OCI-LY1 (cell line): ENCODE measurements at regions not wholly inside any gene's neighbourhood (a gene's known extent, or its start where the extent isn't known, plus 50 kb on each side); places are given as distances from the start of the nearest gene placed in this dataset.

ENCODE experiments used
- H2AFZ ChIP-seq: fragments of 200-600 bp; sonication (generic), shearing (Covaris generic); 2 replicates; pipeline ENCODE4 v1.6.0; 2014; ENCODE audit warnings: antibody characterized with exemption, mild to moderate bottlenecking, low read length
- H3F3A ChIP-seq: fragments of 200-600 bp; sonication (generic), shearing (Covaris generic); 2 replicates; pipeline ENCODE4 v1.6.0; 2014; ENCODE audit warnings: mild to moderate bottlenecking, antibody characterized with exemption, low read length, moderate library complexity; ENCODE audit not compliant: insufficient read depth
- H3K27ac ChIP-seq: fragments of 200-600 bp; sonication (generic); 2 replicates; pipeline ENCODE4 v1.5.1; 2014; ENCODE audit warnings: low read length, mixed run types, mild to moderate bottlenecking, low read depth; ENCODE audit not compliant: poor library complexity, severe bottlenecking
- H3K27me3 ChIP-seq: fragments of 200-600 bp; sonication (generic); 2 replicates; pipeline ENCODE4 v1.6.0; 2014; ENCODE audit warnings: antibody characterized with exemption, mild to moderate bottlenecking, low read length, moderate library complexity; ENCODE audit not compliant: insufficient read depth
- H3K36me3 ChIP-seq: fragments of 200-600 bp; sonication (generic); 2 replicates; pipeline ENCODE4 v1.6.1; 2014; ENCODE audit warnings: mild to moderate bottlenecking, antibody characterized with exemption, low read length, moderate library complexity, mixed read lengths; ENCODE audit not compliant: insufficient read depth
- H3K4me1 ChIP-seq: fragments of 200-600 bp; sonication (generic); 2 replicates; pipeline ENCODE4 v1.5.1; 2014; ENCODE audit warnings: mild to moderate bottlenecking, low read length, moderate library complexity; ENCODE audit not compliant: insufficient read depth, severe bottlenecking
- H3K4me2 ChIP-seq: fragments of 200-600 bp; sonication (generic), shearing (Covaris generic); 2 replicates; pipeline ENCODE4 v1.6.1; 2014; ENCODE audit warnings: low read length
- H3K4me3 ChIP-seq: fragments of 200-600 bp; sonication (generic); 2 replicates; pipeline ENCODE4 v1.5.1; 2014; ENCODE audit warnings: low read length, low read depth, mild to moderate bottlenecking, mixed read lengths; ENCODE audit not compliant: poor library complexity, severe bottlenecking
- H3K79me2 ChIP-seq: fragments of 200-600 bp; shearing (Covaris generic); 2 replicates; pipeline ENCODE4 v1.6.1; 2016; ENCODE audit warnings: mixed run types, low read length, mixed read lengths; ENCODE audit not compliant: insufficient read depth
- H3K9ac ChIP-seq: fragments of 200-600 bp; sonication (generic), shearing (Covaris generic); 2 replicates; pipeline ENCODE4 v1.6.1; 2014; ENCODE audit warnings: mild to moderate bottlenecking, low read length, mixed read lengths
- H3K9me2 ChIP-seq: fragments of 200-600 bp; sonication (generic), shearing (Covaris generic); 2 replicates; pipeline ENCODE4 v1.6.1; 2014; ENCODE audit warnings: low read depth, mild to moderate bottlenecking, low read length, mixed read lengths
- H3K9me3 ChIP-seq: fragments of 200-600 bp; shearing (Covaris generic); 2 replicates; pipeline ENCODE4 v1.6.1; 2014; ENCODE audit warnings: low read length, mixed read lengths
- H4K20me1 ChIP-seq: fragments of 200-600 bp; sonication (generic), shearing (Covaris generic); 2 replicates; pipeline ENCODE4 v1.6.0; 2016; ENCODE audit warnings: mild to moderate bottlenecking, low read length; ENCODE audit not compliant: insufficient read depth
- CTCF ChIP-seq: fragments of 200-600 bp; sonication (generic), shearing (Covaris generic); IDR thresholded peaks from 2 replicates; pipeline ENCODE4 v1.5.1; 2017; ENCODE audit warnings: mild to moderate bottlenecking, antibody characterized with exemption, low read length, moderate library complexity, mixed read lengths
- EZH2 ChIP-seq: fragments of 200-600 bp; sonication (generic), shearing (Covaris generic); IDR thresholded peaks from 2 replicates; pipeline ENCODE4 v1.8.0; 2017; ENCODE audit warnings: borderline replicate concordance, mixed run types, mild to moderate bottlenecking, antibody characterized with exemption, low read length, moderate library complexity, mixed read lengths

- Histone ChIP-seq H3K9me2 (no peaks in the 10 kb centered on the region), H3K27ac (no peak overlapping the region), H3F3A (no peaks in the 10 kb centered on the region), H3K4me1 (no peaks in the 10 kb centered on the region), H4K20me1 (no peaks in the 10 kb centered on the region), H2AFZ (no peak overlapping the region), H3K79me2 (no peaks in the 10 kb centered on the region), H3K36me3 (no peaks in the 10 kb centered on the region), H3K27me3 (no peaks in the 10 kb centered on the region), H3K4me3 (no peak overlapping the region), H3K9me3 (no peaks in the 10 kb centered on the region), H3K9ac (no peak overlapping the region), H3K4me2 (no peak overlapping the region)
- TF ChIP-seq CTCF (no peak), EZH2 (no peak)
These were observed 1447.6 kb downstream of the UQCRFS1 start for GRCh38 chr19:27765397-27765796.

GRCh38 chr19:27764186-27764804, 1448.7 kb downstream of the UQCRFS1 start:
- H3K9ac ChIP-seq: no peak overlapping the region
- no peak overlapping the region for H3K27ac ChIP-seq
- no peaks in the 10 kb centered on the region for H3K36me3 ChIP-seq
- no peak overlapping the region for H2AFZ ChIP-seq
- H3K9me2 ChIP-seq: no peaks in the 10 kb centered on the region
- H3K4me3 ChIP-seq: no peak overlapping the region
- TF ChIP-seq CTCF (no peak), EZH2 (no peak)
- no peaks in the 10 kb centered on the region for H3K4me1 ChIP-seq
- no peaks in the 10 kb centered on the region for H3K27me3 ChIP-seq
- H3K79me2 ChIP-seq: no peaks in the 10 kb centered on the region
- H3F3A ChIP-seq: no peaks in the 10 kb centered on the region
- no peaks in the 10 kb centered on the region for H4K20me1 ChIP-seq
- H3K9me3 ChIP-seq: no peaks in the 10 kb centered on the region
- H3K4me2 ChIP-seq: no peak overlapping the region

GRCh38 chr19:27762933-27763332, 1450.0 kb downstream of the UQCRFS1 start:
- Histone ChIP-seq H3K79me2 (no peaks in the 10 kb centered on the region), H3K27ac (no peak overlapping the region), H2AFZ (no peak overlapping the region), H3F3A (no peaks in the 10 kb centered on the region), H3K27me3 (no peaks in the 10 kb centered on the region), H3K9me3 (no peaks in the 10 kb centered on the region), H3K9ac (no peak overlapping the region), H3K36me3 (no peaks in the 10 kb centered on the region), H3K4me1 (no peaks in the 10 kb centered on the region), H3K4me3 (no peak overlapping the region), H4K20me1 (no peaks in the 10 kb centered on the region), H3K9me2 (no peaks in the 10 kb centered on the region), H3K4me2 (no peak overlapping the region)
- no peak for TF ChIP-seq EZH2
- no peak for TF ChIP-seq CTCF
